Neural cell (in vitro differentiated cells): ENCODE measurements at regions not wholly inside any gene's neighbourhood (a gene's known extent, or its start where the extent isn't known, plus 50 kb on each side); places are given as distances from the start of the nearest gene placed in this dataset.

Source experiments
- H2AFZ ChIP-seq: fragments of 200-600, 300-800 bp; sonication (generic), shearing (Covaris generic); 2 replicates; pipeline ENCODE4 v1.6.0; 2014; ENCODE audit warnings: low read depth, mild to moderate bottlenecking, antibody characterized with exemption, low read length, moderate library complexity
- H3F3A ChIP-seq: fragments of 200-600 bp; shearing (Covaris generic); 2 replicates; pipeline ENCODE4 v1.6.1; 2016; ENCODE audit warnings: mild to moderate bottlenecking, moderate library complexity, mixed read lengths, antibody characterized with exemption, low read length; ENCODE audit not compliant: insufficient read depth, poor library complexity, severe bottlenecking
- H3K27ac ChIP-seq: fragments of 200-600, 300-800 bp; sonication (generic), shearing (Covaris generic); 2 replicates; pipeline ENCODE4 v1.5.1; 2014; ENCODE audit warnings: mild to moderate bottlenecking, low read length, moderate library complexity
- H3K27me3 ChIP-seq: fragments of 300-800, 200-600 bp; sonication (generic), shearing (Covaris generic); 2 replicates; pipeline ENCODE4 v1.6.0; 2014; ENCODE audit warnings: mild to moderate bottlenecking, low read depth, low read length, moderate library complexity; ENCODE audit not compliant: insufficient read depth
- H3K36me3 ChIP-seq: fragments of 300-800, 200-600 bp; sonication (generic), shearing (Covaris generic); 2 replicates; pipeline ENCODE4 v1.5.1; 2014; ENCODE audit warnings: mild to moderate bottlenecking, antibody characterized with exemption, low read length, moderate library complexity; ENCODE audit not compliant: insufficient read depth
- H3K4me2 ChIP-seq: fragments of 300-800, 200-600 bp; sonication (generic), shearing (Covaris generic); 2 replicates; pipeline ENCODE4 v1.6.0; 2014; ENCODE audit warnings: mild to moderate bottlenecking, low read length
- H3K4me3 ChIP-seq: fragments of 300-800, 200-600 bp; sonication (generic), shearing (Covaris generic); 2 replicates; pipeline ENCODE4 v1.5.1; 2014; ENCODE audit warnings: mild to moderate bottlenecking, low read length, moderate library complexity
- H3K79me2 ChIP-seq: fragments of 200-600 bp; shearing (Covaris generic); replicated peaks from 2 replicates; pipeline ENCODE4 v1.6.0; 2014; ENCODE audit warnings: mild to moderate bottlenecking, low read length, moderate library complexity; ENCODE audit not compliant: insufficient read depth
- H3K9ac ChIP-seq: fragments of 300-800, 200-600 bp; sonication (generic), shearing (Covaris generic); 2 replicates; pipeline ENCODE4 v1.6.1; 2016; ENCODE audit warnings: mild to moderate bottlenecking, low read length, mixed read lengths
- H3K9me2 ChIP-seq: fragments of 200-600 bp; shearing (Covaris generic); 2 replicates; pipeline ENCODE4 v1.6.1; 2016; ENCODE audit warnings: mild to moderate bottlenecking, low read length, mixed read lengths; ENCODE audit not compliant: insufficient read depth
- H3K9me3 ChIP-seq: fragments of 200-600, 300-800 bp; sonication (generic), shearing (Covaris generic); 2 replicates; pipeline ENCODE4 v1.6.1; 2016; ENCODE audit warnings: mild to moderate bottlenecking, mixed run types, low read length, moderate library complexity, mixed read lengths
- H4K20me1 ChIP-seq: fragments of 200-600 bp; shearing (Covaris generic); 2 replicates; pipeline ENCODE4 v1.6.1; 2016; ENCODE audit warnings: mild to moderate bottlenecking, mixed run types; ENCODE audit not compliant: insufficient read depth
- CTCF ChIP-seq: fragments of 450-650 bp; IDR thresholded peaks from 2 replicates; pipeline ENCODE4 v1.5.1; 2014; ENCODE audit warnings: antibody characterized with exemption, mild to moderate bottlenecking, moderate library complexity; ENCODE audit not compliant: poor library complexity, severe bottlenecking
- EP300 ChIP-seq: fragments of 450-650 bp; conservative IDR thresholded peaks from 2 replicates; pipeline ENCODE4 v1.6.1; 2014; ENCODE audit warnings: antibody characterized with exemption, mild to moderate bottlenecking, moderate library complexity; ENCODE audit not compliant: poor library complexity, severe bottlenecking
- EZH2 ChIP-seq: fragments of 200-600, 300-800 bp; shearing (Covaris generic), sonication (generic); IDR thresholded peaks from 2 replicates; pipeline ENCODE4 v1.6.1; 2014; ENCODE audit warnings: antibody characterized with exemption, low read length, borderline replicate concordance, mild to moderate bottlenecking; ENCODE audit not compliant: insufficient read depth, poor library complexity, severe bottlenecking
- MXI1 ChIP-seq: fragments of 450-650 bp; conservative IDR thresholded peaks from 2 replicates; pipeline ENCODE4 v1.6.1; 2014; ENCODE audit warnings: antibody characterized with exemption, mild to moderate bottlenecking; ENCODE audit not compliant: poor library complexity, severe bottlenecking
- POLR2AphosphoS5 ChIP-seq: IDR thresholded peaks from 2 replicates; pipeline ENCODE4 v1.6.1; 2012
- RAD21 ChIP-seq: fragments of 450-650 bp; conservative IDR thresholded peaks from 2 replicates; pipeline ENCODE4 v1.6.1; 2014; ENCODE audit warnings: antibody characterized with exemption, mild to moderate bottlenecking, moderate library complexity
- REST ChIP-seq: IDR thresholded peaks from 2 replicates; pipeline ENCODE4 v1.6.1; 2012; ENCODE audit warnings: borderline replicate concordance
- SMC3 ChIP-seq: fragments of 450-650 bp; conservative IDR thresholded peaks from 2 replicates; pipeline ENCODE4 v1.6.1; 2014; ENCODE audit warnings: antibody characterized with exemption, mild to moderate bottlenecking, moderate library complexity; ENCODE audit not compliant: poor library complexity
- TAF1 ChIP-seq: IDR thresholded peaks from 2 replicates; pipeline ENCODE4 v1.6.1; 2012; ENCODE audit warnings: low read depth

DNA sequence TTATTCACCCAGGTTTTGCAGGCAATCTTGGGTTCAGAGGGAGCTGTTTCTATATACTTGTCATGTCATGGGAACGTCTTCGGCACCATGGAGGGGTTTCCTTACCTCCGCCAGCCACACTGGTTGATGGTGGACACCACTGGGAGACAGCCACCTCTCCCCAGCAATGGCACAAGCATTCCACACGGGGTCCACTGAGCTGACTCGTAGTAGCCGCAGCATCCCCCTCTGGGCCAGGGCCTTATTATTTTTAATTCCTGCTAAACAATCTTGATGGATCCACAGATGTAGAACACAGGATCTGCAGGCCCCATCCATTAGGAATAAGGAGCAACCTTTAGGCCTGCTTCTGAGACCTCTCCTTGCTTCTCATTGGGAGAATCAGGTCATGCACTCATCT is 132.9 kb downstream of the DICER1 start:
- Histone ChIP-seq H2AFZ (no peak overlapping the region), H3K27me3 (no peaks in the 10 kb centered on the region)

GRCh38 chr14:95023886-95024285 is 133.4 kb downstream of the DICER1 start:
- Histone ChIP-seq H3K4me2 (no peak overlapping the region), H3K9me3 (peaks cover 3% of the 10 kb centered on the region)
- TF ChIP-seq SMC3 (no peak), MXI1 (no peak), TAF1 (no peak), RAD21 (no peak), POLR2AphosphoS5 (no peak), CTCF (no peak), EP300 (no peak), EZH2 (no peak)

More for the DNA sequence above, 132.9 kb downstream of the DICER1 start:
- Histone ChIP-seq H3K36me3 (no peaks in the 10 kb centered on the region), H4K20me1 (no peaks in the 10 kb centered on the region), H3K9ac (no peak overlapping the region), H3K79me2 (no peaks in the 10 kb centered on the region), H3K4me2 (no peak overlapping the region), H3K27ac (no peak overlapping the region), H3F3A (no peaks in the 10 kb centered on the region), H3K4me3 (no peak overlapping the region), H3K9me2 (no peaks in the 10 kb centered on the region), H3K9me3 (no peaks in the 10 kb centered on the region)
- TF ChIP-seq CTCF (no peak), POLR2AphosphoS5 (no peak), REST (no peak), RAD21 (no peak), MXI1 (no peak), SMC3 (no peak), TAF1 (no peak), EZH2 (no peak), EP300 (no peak)

More at GRCh38 chr14:95023886-95024285, 133.4 kb downstream of the DICER1 start:
- no peaks in the 10 kb centered on the region for H3F3A ChIP-seq
- H3K36me3 ChIP-seq: no peaks in the 10 kb centered on the region
- H3K79me2 ChIP-seq: no peaks in the 10 kb centered on the region
- no peak overlapping the region for H2AFZ ChIP-seq
- no peak overlapping the region for H3K4me3 ChIP-seq
- H4K20me1 ChIP-seq: no peaks in the 10 kb centered on the region
- no peaks in the 10 kb centered on the region for H3K9me2 ChIP-seq
- no peaks in the 10 kb centered on the region for H3K27me3 ChIP-seq
- H3K27ac ChIP-seq: no peak overlapping the region
- H3K9ac ChIP-seq: no peak overlapping the region
